Stimulated activated naive CD4-positive, alpha-beta T cell (primary cell): ENCODE measurements at regions not wholly inside any gene's neighbourhood (a gene's known extent, or its start where the extent isn't known, plus 50 kb on each side); places are given as distances from the start of the nearest gene placed in this dataset.

ENCODE experiments used
- DNase-seq, 6 experiments: peaks; one replicate each; lab custom pipeline; 2025; lab: John Stamatoyannopoulos, UW

GRCh38 chr15:46416544-46416943 lies 781.7 kb downstream of the SQOR start:
- DNase-seq, result no peak

GRCh38 chr15:46420990-46421389 lies 786.2 kb downstream of the SQOR start:
- DNase-seq, result no peak

- DNase-seq, result no peak
Observed at GRCh38 chr15:46441294-46442062, 806.6 kb downstream of the SQOR start.

- DNase-seq, result no peak
Observed at GRCh38 chr15:46442184-46442583, 807.4 kb downstream of the SQOR start.

- DNase-seq, result no peak
Observed at GRCh38 chr15:46442901-46443590, 808.2 kb downstream of the SQOR start.

- no peak for DNase-seq
Observed at GRCh38 chr15:46450112-46450809, 815.4 kb downstream of the SQOR start.

GRCh38 chr15:46450810-46451182 lies 816.0 kb downstream of the SQOR start:
- no peak for DNase-seq

GRCh38 chr15:46452297-46452820 lies 817.5 kb downstream of the SQOR start:
- DNase-seq, result no peak

GRCh38 chr15:46456456-46456855 lies 821.6 kb downstream of the SQOR start:
- no peak for DNase-seq

GRCh38 chr15:46460431-46461094 lies 825.7 kb downstream of the SQOR start:
- no peak for DNase-seq

- no peak for DNase-seq
Observed at GRCh38 chr15:46461416-46461815, 826.6 kb downstream of the SQOR start.

- no peak for DNase-seq
Observed at GRCh38 chr15:46467041-46467440, 832.2 kb downstream of the SQOR start.

GRCh38 chr15:46471096-46471495 lies 836.3 kb downstream of the SQOR start:
- DNase-seq, result no peak

GRCh38 chr15:46489276-46489675 lies 854.4 kb downstream of the SQOR start:
- no peak for DNase-seq

- DNase-seq, result no peak
Observed at GRCh38 chr15:46496491-46497115, 861.8 kb downstream of the SQOR start.

- DNase-seq, result no peak
Observed at GRCh38 chr15:46502667-46503066, 867.8 kb downstream of the SQOR start.

- no peak for DNase-seq
Observed at GRCh38 chr15:46518381-46518780, 883.6 kb downstream of the SQOR start.

GRCh38 chr15:46523701-46524100 lies 888.9 kb downstream of the SQOR start:
- DNase-seq, result no peak

GRCh38 chr15:46525984-46526725 lies 891.3 kb downstream of the SQOR start:
- no peak for DNase-seq

- DNase-seq, result no peak
Observed at GRCh38 chr15:46526726-46527110, 891.9 kb downstream of the SQOR start.

GRCh38 chr15:46543626-46544025 lies 908.8 kb downstream of the SQOR start:
- DNase-seq, result no peak
